Uterus (tissue), 2 donors: ENCODE measurements at regions not wholly inside any gene's neighbourhood (a gene's known extent, or its start where the extent isn't known, plus 50 kb on each side); places are given as distances from the start of the nearest gene placed in this dataset.
A peak's percentile ranks its signal among the peaks of the same experiment; 100 is the strongest.

Experiments used
- POLR2A ChIP-seq, 2 donors: fragments of 450-650 bp; IDR thresholded peaks; one replicate each; pipeline ENCODE4 v1.6.1; 2016; ENCODE audit warnings: antibody characterized with exemption in 2 of 2, mild to moderate bottlenecking in 1 of 2, moderate library complexity in 1 of 2
- TF ChIP-seq, protein P1 (sequence below), 4 experiments: fragments of 200-600 bp in 2 of 4; fragments of 450-650 bp in 2 of 4; sonication (generic) in 2 of 4; IDR thresholded peaks; one replicate each; pipeline ENCODE4 v1.5.1; 2016 to 2019; ENCODE audit warnings: antibody characterized with exemption in 4 of 4, mild to moderate bottlenecking in 2 of 4, moderate library complexity in 1 of 4

- TF ChIP-seq, protein P1, sequence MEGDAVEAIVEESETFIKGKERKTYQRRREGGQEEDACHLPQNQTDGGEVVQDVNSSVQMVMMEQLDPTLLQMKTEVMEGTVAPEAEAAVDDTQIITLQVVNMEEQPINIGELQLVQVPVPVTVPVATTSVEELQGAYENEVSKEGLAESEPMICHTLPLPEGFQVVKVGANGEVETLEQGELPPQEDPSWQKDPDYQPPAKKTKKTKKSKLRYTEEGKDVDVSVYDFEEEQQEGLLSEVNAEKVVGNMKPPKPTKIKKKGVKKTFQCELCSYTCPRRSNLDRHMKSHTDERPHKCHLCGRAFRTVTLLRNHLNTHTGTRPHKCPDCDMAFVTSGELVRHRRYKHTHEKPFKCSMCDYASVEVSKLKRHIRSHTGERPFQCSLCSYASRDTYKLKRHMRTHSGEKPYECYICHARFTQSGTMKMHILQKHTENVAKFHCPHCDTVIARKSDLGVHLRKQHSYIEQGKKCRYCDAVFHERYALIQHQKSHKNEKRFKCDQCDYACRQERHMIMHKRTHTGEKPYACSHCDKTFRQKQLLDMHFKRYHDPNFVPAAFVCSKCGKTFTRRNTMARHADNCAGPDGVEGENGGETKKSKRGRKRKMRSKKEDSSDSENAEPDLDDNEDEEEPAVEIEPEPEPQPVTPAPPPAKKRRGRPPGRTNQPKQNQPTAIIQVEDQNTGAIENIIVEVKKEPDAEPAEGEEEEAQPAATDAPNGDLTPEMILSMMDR (IDR thresholded peaks at IDR 0.05) = peak; percentile 41 to 51 (median 46)
- no peak for TF ChIP-seq POLR2A (IDR thresholded peaks at IDR 0.05)
These were observed 55.0 kb upstream of the AKR1E2 start for GRCh38 chr10:4770801-4771553.
